DMS114 treated with DMSO at 0.1 percent for 48 hours (cell line): ENCODE measurements at regions not wholly inside any gene's neighbourhood (a gene's known extent, or its start where the extent isn't known, plus 50 kb on each side); places are given as distances from the start of the nearest gene placed in this dataset.

Experiments used
- DNase-seq: peaks from one replicate; lab custom pipeline; 2025; ENCODE audit not compliant: unreplicated experiment; lab: John Stamatoyannopoulos, UW

GRCh38 chrX:30156880-30157560, 58.3 kb upstream of the MAGEB2 start:
- no peak for DNase-seq

- no peak for DNase-seq
Measured at GRCh38 chrX:30161043-30161442, 54.3 kb upstream of the MAGEB2 start.
